ENCODE measurements at regions not wholly inside any gene's neighbourhood (a gene's known extent, or its start where the extent isn't known, plus 50 kb on each side); places are given as distances from the start of the nearest gene placed in this dataset.

DNA sequence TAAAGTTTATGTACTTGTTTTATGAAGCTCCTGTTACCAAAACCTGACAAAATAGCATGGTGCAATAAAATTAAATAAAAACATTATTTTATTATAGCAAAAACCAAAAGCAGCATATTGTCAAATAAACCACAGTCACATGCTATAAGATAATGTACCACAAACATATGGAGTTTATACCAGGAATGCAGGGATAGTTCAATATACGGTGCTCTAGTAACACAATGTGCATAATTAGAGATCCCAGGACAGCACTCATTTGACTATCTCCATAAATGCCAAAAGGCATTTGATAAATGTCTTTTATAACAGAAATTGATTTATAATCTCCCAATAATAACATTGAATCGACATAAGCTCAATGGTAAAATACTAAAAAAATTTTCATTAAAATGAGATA is 402.0 kb downstream of the RND3 start:
- DNase-seq (ENCODE audit: low read depth in 2 of 2): no peak
- H3K4me3 ChIP-seq (replicated peaks in 1 of 2; ENCODE audit: low read depth in 2 of 2, low read length in 2 of 2): no peak overlapping the region
- TF ChIP-seq, protein P1, sequence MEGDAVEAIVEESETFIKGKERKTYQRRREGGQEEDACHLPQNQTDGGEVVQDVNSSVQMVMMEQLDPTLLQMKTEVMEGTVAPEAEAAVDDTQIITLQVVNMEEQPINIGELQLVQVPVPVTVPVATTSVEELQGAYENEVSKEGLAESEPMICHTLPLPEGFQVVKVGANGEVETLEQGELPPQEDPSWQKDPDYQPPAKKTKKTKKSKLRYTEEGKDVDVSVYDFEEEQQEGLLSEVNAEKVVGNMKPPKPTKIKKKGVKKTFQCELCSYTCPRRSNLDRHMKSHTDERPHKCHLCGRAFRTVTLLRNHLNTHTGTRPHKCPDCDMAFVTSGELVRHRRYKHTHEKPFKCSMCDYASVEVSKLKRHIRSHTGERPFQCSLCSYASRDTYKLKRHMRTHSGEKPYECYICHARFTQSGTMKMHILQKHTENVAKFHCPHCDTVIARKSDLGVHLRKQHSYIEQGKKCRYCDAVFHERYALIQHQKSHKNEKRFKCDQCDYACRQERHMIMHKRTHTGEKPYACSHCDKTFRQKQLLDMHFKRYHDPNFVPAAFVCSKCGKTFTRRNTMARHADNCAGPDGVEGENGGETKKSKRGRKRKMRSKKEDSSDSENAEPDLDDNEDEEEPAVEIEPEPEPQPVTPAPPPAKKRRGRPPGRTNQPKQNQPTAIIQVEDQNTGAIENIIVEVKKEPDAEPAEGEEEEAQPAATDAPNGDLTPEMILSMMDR (IDR thresholded peaks at IDR 0.05; ENCODE audit: low read depth, low read length): no peak

DNA sequence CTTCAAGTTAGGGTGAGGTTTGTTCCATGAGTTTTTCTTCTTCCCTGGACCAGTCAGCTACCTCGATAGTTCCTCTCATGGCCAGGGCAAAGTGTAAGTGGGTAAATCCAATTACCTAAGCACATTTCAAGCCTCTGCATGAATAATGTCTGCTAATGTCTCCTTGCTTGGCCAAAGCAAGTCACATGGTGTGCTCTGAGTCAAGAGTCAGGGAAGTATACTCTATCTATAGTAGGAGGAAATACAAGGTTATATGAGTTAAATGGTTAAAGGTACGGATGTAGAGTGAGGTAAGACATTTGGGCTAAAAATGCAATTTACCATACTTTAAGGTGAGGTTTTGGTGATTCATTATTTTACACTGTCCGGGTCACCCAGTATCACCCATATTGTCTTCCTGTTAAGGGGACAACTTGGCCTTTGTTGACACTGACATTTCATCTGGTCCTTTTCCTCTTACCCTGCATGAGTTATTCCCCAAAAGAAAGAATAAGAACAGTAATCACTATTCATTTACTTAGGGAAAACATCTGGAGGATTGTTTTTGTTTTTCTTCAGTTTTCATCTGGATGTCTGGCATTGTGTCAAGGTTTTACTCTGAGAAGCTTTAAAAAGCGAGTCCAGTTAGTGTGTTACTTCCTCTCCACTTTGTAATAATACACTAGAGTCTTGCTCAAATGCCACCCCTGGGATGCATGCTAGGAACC is 405.5 kb downstream of the RND3 start:
- no peak overlapping the region for H3K4me3 ChIP-seq (replicated peaks in 1 of 2; ENCODE audit: low read depth in 2 of 2, low read length in 2 of 2)
- TF ChIP-seq, protein P1 (IDR thresholded peaks at IDR 0.05; ENCODE audit: low read depth, low read length): no peak
- peak; percentile 59 to 62 for DNase-seq (ENCODE audit: low read depth in 2 of 2)

DNA sequence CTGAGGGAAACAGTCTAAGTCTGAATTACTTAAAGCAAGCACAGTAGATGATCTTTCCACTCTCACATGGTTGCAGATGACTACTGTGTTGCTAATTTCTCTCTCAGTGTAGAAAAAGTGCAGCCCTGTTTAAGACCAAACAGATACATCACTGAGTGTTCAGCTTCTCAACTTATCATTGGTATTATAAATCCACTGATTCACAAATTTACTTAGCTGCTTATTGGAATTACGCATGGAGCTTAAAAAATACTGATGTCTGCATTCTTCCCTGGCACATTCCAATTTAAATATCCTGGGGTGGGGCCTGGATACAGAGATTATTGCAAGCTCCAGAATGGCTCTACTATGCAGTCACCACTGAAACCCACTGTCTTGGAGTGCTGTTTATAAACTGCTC is 411.2 kb downstream of the RND3 start:
- DNase-seq (ENCODE audit: low read depth in 2 of 2): peak; percentile 41 to 79
- no peak overlapping the region for H3K4me3 ChIP-seq (replicated peaks in 1 of 2; ENCODE audit: low read depth in 2 of 2, low read length in 2 of 2)
- TF ChIP-seq, protein P1 (IDR thresholded peaks at IDR 0.05; ENCODE audit: low read depth, low read length): no peak

DNA sequence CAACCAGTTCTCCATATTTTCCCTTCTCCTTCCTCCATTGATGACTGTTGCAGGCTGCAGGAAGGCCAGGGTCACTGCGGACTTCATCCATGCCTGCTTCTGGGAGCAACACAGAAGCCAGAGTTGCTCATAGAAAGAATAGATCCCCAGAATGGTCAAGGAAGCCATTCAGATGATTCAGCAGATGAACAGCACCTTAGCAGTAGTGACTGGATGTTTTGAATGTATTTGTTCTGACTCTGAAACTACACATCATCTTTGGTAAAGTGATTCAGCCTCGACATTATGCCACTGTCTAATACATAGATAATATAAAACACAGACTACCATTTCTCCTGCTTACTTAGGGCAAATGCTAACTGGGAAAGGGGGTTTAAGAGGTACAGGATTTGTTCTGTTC is 411.6 kb downstream of the RND3 start:
- no peak overlapping the region for H3K4me3 ChIP-seq (replicated peaks in 1 of 2; ENCODE audit: low read depth in 2 of 2, low read length in 2 of 2)
- TF ChIP-seq, protein P1 (IDR thresholded peaks at IDR 0.05; ENCODE audit: low read depth, low read length): no peak
- DNase-seq (ENCODE audit: low read depth in 2 of 2): peak in 1 of 2 donors; percentile 89

DNA sequence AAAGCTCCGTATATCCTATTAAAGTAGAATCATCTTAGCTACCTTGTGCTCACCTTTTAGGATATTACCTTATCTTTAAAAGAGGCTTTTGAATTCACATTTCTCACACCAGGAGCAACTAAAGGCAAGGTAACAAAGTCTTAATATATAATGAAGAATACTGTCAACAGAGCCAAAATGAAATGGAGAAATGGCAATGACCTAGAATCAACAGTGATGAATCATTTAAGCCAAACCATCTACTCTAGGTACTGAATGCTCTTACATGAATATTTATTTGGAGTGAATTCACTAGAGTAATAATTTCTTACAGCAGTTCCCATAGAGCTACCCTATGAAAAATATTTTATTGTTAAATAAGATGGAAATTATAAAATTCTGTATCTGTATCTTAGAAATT is 421.0 kb downstream of the RND3 start:
- no peak overlapping the region for H3K4me3 ChIP-seq (replicated peaks in 1 of 2; ENCODE audit: low read depth in 2 of 2, low read length in 2 of 2)
- DNase-seq (ENCODE audit: low read depth in 2 of 2): no peak
- TF ChIP-seq, protein P1 (IDR thresholded peaks at IDR 0.05; ENCODE audit: low read depth, low read length): no peak

DNA sequence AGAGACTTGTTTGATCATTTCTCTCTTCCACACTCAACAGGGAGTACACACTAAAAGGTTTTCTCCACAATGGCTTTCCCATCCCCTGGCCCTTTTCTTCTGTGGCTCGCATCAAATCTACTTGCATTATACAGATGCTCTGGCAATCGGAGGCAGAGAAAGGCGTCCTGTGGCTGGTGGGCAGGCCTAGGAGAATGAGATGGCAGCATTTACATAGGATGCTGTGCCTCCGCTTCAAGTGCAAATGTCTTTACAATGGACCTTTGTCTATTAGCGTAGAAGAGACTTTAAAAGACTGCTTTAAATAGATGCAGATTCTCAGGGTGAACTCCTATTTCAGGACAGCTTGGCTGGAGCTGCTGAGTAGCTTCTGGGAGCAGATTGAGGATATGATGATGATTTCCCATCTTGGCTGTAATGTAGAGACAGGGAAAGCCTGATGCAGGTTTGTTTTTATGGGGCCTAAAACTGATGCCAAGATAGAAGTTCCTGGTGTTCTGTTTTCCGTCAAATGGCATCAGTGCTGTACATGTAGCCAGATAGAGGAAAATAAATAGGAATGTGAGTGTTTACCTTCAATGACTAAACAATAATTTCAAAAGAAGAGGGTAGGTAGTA is 423.4 kb downstream of the RND3 start:
- TF ChIP-seq, protein P1 (IDR thresholded peaks at IDR 0.05; ENCODE audit: low read depth, low read length): no peak
- no peak for DNase-seq (ENCODE audit: low read depth in 2 of 2)
- no peak overlapping the region for H3K4me3 ChIP-seq (replicated peaks in 1 of 2; ENCODE audit: low read depth in 2 of 2, low read length in 2 of 2)

All from cardiac fibroblast (primary cell).